ENCODE measurements at regions not wholly inside any gene's neighbourhood (a gene's known extent, or its start where the extent isn't known, plus 50 kb on each side); places are given as distances from the start of the nearest gene placed in this dataset.

DNA sequence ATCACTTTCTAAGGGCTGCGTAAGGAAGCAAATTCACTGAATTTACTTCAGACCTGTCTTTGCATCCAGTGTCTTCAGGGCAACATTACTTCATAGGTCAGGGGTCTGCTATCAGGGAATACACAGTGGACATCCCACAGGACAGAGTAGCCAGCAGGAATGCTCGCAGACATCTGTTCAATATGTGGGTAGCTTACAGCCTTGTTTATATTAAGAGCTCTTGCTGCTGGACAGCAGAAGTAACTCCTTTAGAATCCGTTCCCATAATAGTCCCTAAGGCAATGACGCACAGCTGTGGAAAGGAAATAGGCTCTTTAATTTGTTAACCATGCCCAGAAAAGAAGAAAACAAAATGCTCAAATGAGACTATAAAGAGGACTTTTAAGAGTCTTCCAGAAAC, 198.7 kb downstream of the MOXD1 start:
- no peak for TF ChIP-seq POLR2A (IDR thresholded peaks at IDR 0.05)
- TF ChIP-seq, protein P1, sequence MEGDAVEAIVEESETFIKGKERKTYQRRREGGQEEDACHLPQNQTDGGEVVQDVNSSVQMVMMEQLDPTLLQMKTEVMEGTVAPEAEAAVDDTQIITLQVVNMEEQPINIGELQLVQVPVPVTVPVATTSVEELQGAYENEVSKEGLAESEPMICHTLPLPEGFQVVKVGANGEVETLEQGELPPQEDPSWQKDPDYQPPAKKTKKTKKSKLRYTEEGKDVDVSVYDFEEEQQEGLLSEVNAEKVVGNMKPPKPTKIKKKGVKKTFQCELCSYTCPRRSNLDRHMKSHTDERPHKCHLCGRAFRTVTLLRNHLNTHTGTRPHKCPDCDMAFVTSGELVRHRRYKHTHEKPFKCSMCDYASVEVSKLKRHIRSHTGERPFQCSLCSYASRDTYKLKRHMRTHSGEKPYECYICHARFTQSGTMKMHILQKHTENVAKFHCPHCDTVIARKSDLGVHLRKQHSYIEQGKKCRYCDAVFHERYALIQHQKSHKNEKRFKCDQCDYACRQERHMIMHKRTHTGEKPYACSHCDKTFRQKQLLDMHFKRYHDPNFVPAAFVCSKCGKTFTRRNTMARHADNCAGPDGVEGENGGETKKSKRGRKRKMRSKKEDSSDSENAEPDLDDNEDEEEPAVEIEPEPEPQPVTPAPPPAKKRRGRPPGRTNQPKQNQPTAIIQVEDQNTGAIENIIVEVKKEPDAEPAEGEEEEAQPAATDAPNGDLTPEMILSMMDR (IDR thresholded peaks at IDR 0.05) = no peak
